K562 (cell line): ENCODE measurements at regions not wholly inside any gene's neighbourhood (a gene's known extent, or its start where the extent isn't known, plus 50 kb on each side); places are given as distances from the start of the nearest gene placed in this dataset.

Experiments
- ATAC-seq: fragments of 200-7000 bp; cut with Tn5 transposase; 3 replicates; pipeline ENCODE4 v1.9.1; 2020; ENCODE audit warnings: moderate library complexity
- BruUV-seq: library from RNA; stranded (reverse); fragments of 400-500 nt; replicated peaks from 2 replicates; lab custom pipeline; 2021; lab: Mats Ljungman, UMichigan
- CTCF ChIA-PET: fragments of 300-600 bp; formaldehyde crosslinking; extraction: SDS; loops from one replicate; lab custom pipeline; 2021; ENCODE audit warnings: low intra/inter-chr PET ratio; lab: Yijun Ruan, JAX
- POLR2A ChIA-PET: fragments of 300-600, 350-650 bp; sonication (Branson Sonifier 250); formaldehyde crosslinking; extraction: SDS; loops from one replicate; lab custom pipeline; 2021; ENCODE audit warnings: antibody characterized with exemption, inconsistent platforms; lab: Yijun Ruan, JAX
- DNase-seq, 4 experiments: peaks; one replicate each; pipeline versions ENCODE4 v3.0.0 to v3.0.0-alpha.2; 2011 to 2018; ENCODE audit warnings: low spot score in 3 of 4, mixed read lengths in 3 of 4; ENCODE audit errors: extremely low read depth in 1 of 4
- FAIRE-seq: peaks from 2 replicates; lab custom pipeline; 2011; peaks lifted over from hg19 to GRCh38; lab: Jason Lieb, UNC
- H2AFZ ChIP-seq: 2 replicates; pipeline ENCODE4 v1.6.0; 2011; ENCODE audit warnings: low read depth, low read length, control low read depth, inconsistent platforms
- H3K27ac ChIP-seq: fragments of 200-600 bp; 3 replicates; pipeline ENCODE4 v1.8.0; 2011; ENCODE audit warnings: low read depth, mild to moderate bottlenecking, control low read depth, inconsistent platforms, low read length, moderate library complexity, mixed read lengths; ENCODE audit errors: extremely low read depth
- H3K27me3 ChIP-seq, 2 experiments: fragments of 300-600 bp in 1 of 2; 2 replicates in 1 of 2; 3 replicates in 1 of 2; pipeline versions ENCODE4 v1.6.0 to v1.8.0; 2011; ENCODE audit warnings: inconsistent platforms in 2 of 2, low read length in 2 of 2, mild to moderate bottlenecking in 1 of 2, mixed read lengths in 1 of 2, moderate library complexity in 1 of 2; ENCODE audit not compliant: control insufficient read depth in 2 of 2, insufficient read depth in 2 of 2
- H3K36me3 ChIP-seq: fragments of 300-600 bp; 3 replicates; pipeline ENCODE4 v1.8.0; 2011; ENCODE audit warnings: mild to moderate bottlenecking, low read length, inconsistent platforms; ENCODE audit not compliant: control insufficient read depth, insufficient read depth
- H3K4me1 ChIP-seq, 2 experiments: fragments of 200-600 bp in 1 of 2; replicated peaks in 1 of 2; 2 replicates in 1 of 2; 3 replicates in 1 of 2; pipeline versions ENCODE4 v1.5.1 to v1.8.0; 2011; ENCODE audit warnings: inconsistent platforms in 2 of 2, low read length in 2 of 2, mild to moderate bottlenecking in 1 of 2, mixed read lengths in 1 of 2, moderate library complexity in 1 of 2; ENCODE audit not compliant: control insufficient read depth in 2 of 2, insufficient read depth in 2 of 2
- H3K4me2 ChIP-seq: 2 replicates; pipeline ENCODE4 v1.6.1; 2011; ENCODE audit warnings: low read length, control low read depth, inconsistent platforms, mixed read lengths; ENCODE audit not compliant: insufficient read depth
- H3K4me3 ChIP-seq: fragments of 200-600 bp; sonication (generic), shearing (Covaris generic); 2 replicates; pipeline ENCODE4 v1.5.1; 2016; ENCODE audit warnings: control low read depth, inconsistent platforms
- H3K79me2 ChIP-seq: fragments of 200-600 bp; 3 replicates; pipeline ENCODE4 v1.8.0; 2011; ENCODE audit warnings: low read length, inconsistent platforms; ENCODE audit not compliant: control insufficient read depth, insufficient read depth
- H3K9ac ChIP-seq, 2 experiments: 2 replicates each; pipeline versions ENCODE4 v1.6.0 to v1.6.1; 2011; ENCODE audit warnings: low read depth in 2 of 2, low read length in 2 of 2, control low read depth in 1 of 2, inconsistent platforms in 1 of 2, mild to moderate bottlenecking in 1 of 2, mixed read lengths in 1 of 2; ENCODE audit not compliant: insufficient read depth in 1 of 2
- H3K9me1 ChIP-seq: one replicate; pipeline ENCODE4 v1.6.0; 2011; ENCODE audit warnings: inconsistent platforms, mild to moderate bottlenecking, low read length, moderate library complexity; ENCODE audit not compliant: control insufficient read depth, insufficient read depth
- H3K9me3 ChIP-seq: replicated peaks from 2 replicates; pipeline ENCODE4 v1.5.1; 2011; ENCODE audit warnings: low read depth, low read length, inconsistent platforms; ENCODE audit not compliant: control insufficient read depth, insufficient read depth
- H4K20me1 ChIP-seq: replicated peaks from 2 replicates; pipeline ENCODE4 v1.6.1; 2011; ENCODE audit warnings: low read length, inconsistent platforms, mixed read lengths; ENCODE audit not compliant: control insufficient read depth, insufficient read depth
- ARID2 ChIP-seq: fragments of 450-650 bp; IDR thresholded peaks from 2 replicates; pipeline ENCODE4 v1.6.1; 2017; ENCODE audit warnings: antibody characterized with exemption, mild to moderate bottlenecking
- DPF2 ChIP-seq: fragments of 450-650 bp; IDR thresholded peaks from 2 replicates; pipeline ENCODE4 v1.6.1; 2016
- ELF2 ChIP-seq: fragments of 250-450 bp; sonication (Bioruptor Pico); IDR thresholded peaks from 2 replicates; pipeline ENCODE4 v1.5.0; 2021; ENCODE audit warnings: mild to moderate bottlenecking
- FOSL1 ChIP-seq: fragments of 200-800 bp; sonication (Bioruptor generic); conservative IDR thresholded peaks from 2 replicates; pipeline ENCODE4 v1.6.1; 2016; ENCODE audit warnings: missing genetic modification characterization, missing compliant biosample characterization
- FOXK1 ChIP-seq: sonication (generic); formaldehyde crosslinking; IDR thresholded peaks from 2 replicates; pipeline ENCODE4 v1.8.0; 2022; ENCODE audit warnings: missing genetic modification reagents, mild to moderate bottlenecking, borderline replicate concordance
- MAFG ChIP-seq: fragments of 450-650 bp; conservative IDR thresholded peaks from 2 replicates; pipeline ENCODE4 v1.6.1; 2016; ENCODE audit warnings: missing genetic modification characterization, missing compliant biosample characterization
- MAX ChIP-seq: sonication (generic); formaldehyde crosslinking; IDR thresholded peaks from 2 replicates; pipeline ENCODE4 v1.9.0; 2022; ENCODE audit warnings: mild to moderate bottlenecking, missing genetic modification reagents
- NEUROD1 ChIP-seq: fragments of 150-350 bp; IDR thresholded peaks from 2 replicates; pipeline ENCODE4 v1.6.1; 2014; ENCODE audit warnings: borderline replicate concordance, low read length, low read depth; ENCODE audit not compliant: partially characterized antibody
- SMAD4 ChIP-seq: fragments of 250-450 bp; sonication (Bioruptor Pico); conservative IDR thresholded peaks from 2 replicates; pipeline ENCODE4 v1.8.0; 2021; ENCODE audit warnings: inconsistent platforms, mild to moderate bottlenecking, moderate library complexity
- SPI1 ChIP-seq: IDR thresholded peaks from 2 replicates; pipeline ENCODE4 v1.6.1; 2011; ENCODE audit warnings: low read depth, low read length, control low read depth, borderline replicate concordance
- TBP ChIP-seq: optimal IDR thresholded peaks from 2 replicates; pipeline ENCODE3; 2011; ENCODE audit warnings: low read depth, low read length, improper control_type of control experiment
- TEAD1 ChIP-seq, 2 experiments: fragments of 450-650 bp in 1 of 2; sonication (generic) in 1 of 2; formaldehyde crosslinking; IDR thresholded peaks; 2 replicates each; pipeline versions ENCODE4 v1.4.0 to v1.8.0; 2020 to 2022; ENCODE audit warnings: mild to moderate bottlenecking in 2 of 2, missing genetic modification reagents in 1 of 2
- ZBTB33 ChIP-seq: sonication (generic); formaldehyde crosslinking; IDR thresholded peaks from 2 replicates; pipeline ENCODE4 v1.8.1; 2023; ENCODE audit warnings: mild to moderate bottlenecking, missing genetic modification reagents
- ZNF175 ChIP-seq: fragments of 200-800 bp; sonication (Bioruptor generic); IDR thresholded peaks from 2 replicates; pipeline ENCODE4 v1.6.1; 2016; ENCODE audit warnings: low read depth, mild to moderate bottlenecking, missing genetic modification characterization, missing compliant biosample characterization
- ZNF23 ChIP-seq: fragments of 250-450 bp; sonication (Bioruptor Pico); IDR thresholded peaks from 2 replicates; pipeline ENCODE4 v1.4.0; 2020; ENCODE audit warnings: mild to moderate bottlenecking
- ZNF583 ChIP-seq: fragments of 250-450 bp; sonication (Bioruptor Pico); IDR thresholded peaks from 2 replicates; pipeline ENCODE4 v1.4.0; 2020
- ZNF77 ChIP-seq: fragments of 250-450 bp; sonication (Bioruptor Pico); IDR thresholded peaks from 2 replicates; pipeline ENCODE4 v1.5.0; 2020
- WGBS: fragments of 100-300 bp; shearing (Covaris generic); methylation state at CpG from one replicate; pipeline ENCODE4 v1.1.6; 2016; ENCODE audit warnings: low coverage, mixed read lengths; ENCODE audit not compliant: insufficient coverage; ENCODE audit errors: missing lambda C conversion rate; 5-methylcytosine and 5-hydroxymethylcytosine counted together
- in situ Hi-C: fragments of 300-500 bp; cut with MboI; formaldehyde crosslinking; loops from 4 replicates; pipeline ENCODE4 v1.15.0; 2018; ENCODE audit warnings: inconsistent platforms, mixed read lengths
- intact Hi-C: fragments of 100-400 bp; cut with micrococcal nuclease; formaldehyde crosslinking; loops from 2 replicates; pipeline ENCODE4 v1.14.2; 2022

GRCh38 chr3:72571638-72572114 is 276.6 kb downstream of the SHQ1 start:
- ChIA-PET CTCF (no interaction called here), POLR2A (interaction anchor here (1.2 kb wide), 1 partner anchor 12 kb away, joined by 4 read pairs; no protein-coding TSS in a partner anchor)
- Histone ChIP-seq H2AFZ (no peak overlapping the region), H3K4me3 (no peak overlapping the region), H3K4me1 (peaks cover 4 to 6% of the 10 kb centered on the region in 2 experiments; a peak in 3 of 5 replicates), H4K20me1 (no peaks in the 10 kb centered on the region), H3K4me2 (no peak overlapping the region), H3K79me2 (no peaks in the 10 kb centered on the region), H3K27me3 (no peaks in the 10 kb centered on the region), H3K27ac (no peak overlapping the region), H3K9ac (no peak overlapping the region), H3K9me1 (no peaks in the 10 kb centered on the region), H3K9me3 (no peaks in the 10 kb centered on the region), H3K36me3 (no peaks in the 10 kb centered on the region)
- WGBS: 54% methylated on average over 5 of the region's 13 CpGs
- in situ Hi-C loops (no loop called here), intact Hi-C loops (no loop called here)
- no TSS peak for BruUV-seq
- ATAC-seq (no peak), FAIRE-seq (no peak), DNase-seq (no peak)
- no peak for TF ChIP-seq FOSL1 (tag)
- no peak for TF ChIP-seq MAX (CRISPR knock-in tag)
- TF ChIP-seq ZBTB33: no peak
- no peak for TF ChIP-seq NEUROD1
- no peak for TF ChIP-seq SMAD4 (CRISPR knock-in tag)
- no peak for TF ChIP-seq ELF2 (CRISPR knock-in tag)
- no peak for TF ChIP-seq ZNF77 (CRISPR knock-in tag)
- no peak for TF ChIP-seq TBP
- TF ChIP-seq ZNF23 (CRISPR knock-in tag): no peak
- TF ChIP-seq ZNF175 (CRISPR knock-in tag): no peak
- TF ChIP-seq DPF2: no peak
- TF ChIP-seq ZNF583 (CRISPR knock-in tag): no peak
- TF ChIP-seq ARID2: no peak
- no peak for TF ChIP-seq TEAD1 (CRISPR knock-in tag; IDR thresholded peaks at IDR 0.05)
- TF ChIP-seq SPI1: no peak
- TF ChIP-seq FOXK1 (CRISPR knock-in tag): no peak
- no peak for TF ChIP-seq MAFG (tag)
